Tibial nerve (tissue), 4 donors: ENCODE measurements at regions not wholly inside any gene's neighbourhood (a gene's known extent, or its start where the extent isn't known, plus 50 kb on each side); places are given as distances from the start of the nearest gene placed in this dataset.

Source experiments
- EP300 ChIP-seq, 2 donors: sonication (generic); formaldehyde crosslinking; IDR thresholded peaks; one replicate each; pipeline ENCODE4 v1.6.1; 2017; ENCODE audit warnings: antibody characterized with exemption in 2 of 2, mild to moderate bottlenecking in 1 of 2
- TF ChIP-seq, protein P1 (sequence below), 5 experiments: fragments of 200-600 bp in 3 of 5; fragments of 450-650 bp in 2 of 5; sonication (generic) in 3 of 5; IDR thresholded peaks; one replicate each; pipeline ENCODE4 v1.5.1; 2016 to 2019; ENCODE audit warnings: antibody characterized with exemption in 5 of 5, mild to moderate bottlenecking in 3 of 5, moderate library complexity in 2 of 5

DNA sequence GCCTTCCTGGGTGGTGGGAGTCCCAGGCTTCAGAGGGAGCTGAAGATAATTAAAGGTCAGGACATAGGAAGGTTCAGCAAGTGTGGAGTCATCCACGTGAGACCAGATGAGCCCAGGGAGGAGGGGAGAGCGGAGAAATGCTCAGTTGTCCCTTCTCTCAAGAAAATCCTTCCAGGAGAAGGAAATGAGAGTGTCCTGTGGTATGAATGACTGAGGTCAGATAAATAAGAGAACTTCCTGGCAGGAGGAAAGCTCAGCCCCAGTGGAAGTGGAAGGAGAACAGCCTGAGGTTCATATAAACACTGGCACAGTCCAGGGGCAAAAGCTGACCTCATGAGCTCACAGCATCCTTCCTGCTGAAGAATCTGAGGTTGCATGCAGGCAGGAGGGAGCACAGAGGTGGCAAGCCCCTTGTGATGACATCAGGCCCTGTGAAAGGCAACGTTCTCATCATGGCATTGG, 97.6 kb downstream of the NAV1 start:
- TF ChIP-seq, protein P1, sequence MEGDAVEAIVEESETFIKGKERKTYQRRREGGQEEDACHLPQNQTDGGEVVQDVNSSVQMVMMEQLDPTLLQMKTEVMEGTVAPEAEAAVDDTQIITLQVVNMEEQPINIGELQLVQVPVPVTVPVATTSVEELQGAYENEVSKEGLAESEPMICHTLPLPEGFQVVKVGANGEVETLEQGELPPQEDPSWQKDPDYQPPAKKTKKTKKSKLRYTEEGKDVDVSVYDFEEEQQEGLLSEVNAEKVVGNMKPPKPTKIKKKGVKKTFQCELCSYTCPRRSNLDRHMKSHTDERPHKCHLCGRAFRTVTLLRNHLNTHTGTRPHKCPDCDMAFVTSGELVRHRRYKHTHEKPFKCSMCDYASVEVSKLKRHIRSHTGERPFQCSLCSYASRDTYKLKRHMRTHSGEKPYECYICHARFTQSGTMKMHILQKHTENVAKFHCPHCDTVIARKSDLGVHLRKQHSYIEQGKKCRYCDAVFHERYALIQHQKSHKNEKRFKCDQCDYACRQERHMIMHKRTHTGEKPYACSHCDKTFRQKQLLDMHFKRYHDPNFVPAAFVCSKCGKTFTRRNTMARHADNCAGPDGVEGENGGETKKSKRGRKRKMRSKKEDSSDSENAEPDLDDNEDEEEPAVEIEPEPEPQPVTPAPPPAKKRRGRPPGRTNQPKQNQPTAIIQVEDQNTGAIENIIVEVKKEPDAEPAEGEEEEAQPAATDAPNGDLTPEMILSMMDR (IDR thresholded peaks at IDR 0.05): no peak
- TF ChIP-seq EP300 (IDR thresholded peaks at IDR 0.05): no peak
